Pancreas (tissue), 10 donors: ENCODE measurements at regions not wholly inside any gene's neighbourhood (a gene's known extent, or its start where the extent isn't known, plus 50 kb on each side); places are given as distances from the start of the nearest gene placed in this dataset.

Source experiments
- ATAC-seq, 4 donors: fragments of 200-7000 bp; cut with Tn5 transposase; one replicate each; pipeline versions ENCODE4 v1.8.0 to v1.9.1; 2020; ENCODE audit warnings: mild to moderate bottlenecking in 4 of 4, moderate library complexity in 4 of 4
- DNase-seq, 6 donors: peaks; one replicate each; pipeline ENCODE4 v3.0.0-alpha.2; 2020
- FAIRE-seq: peaks from 2 replicates; lab custom pipeline; 2012; peaks lifted over from hg19 to GRCh38; lab: Jason Lieb, UNC
- H3K27ac ChIP-seq, 4 donors: fragments of 200-600 bp; sonication (generic); 1 replicate in 3 of 4; 2 replicates in 1 of 4; pipeline versions ENCODE4 v1.5.0 to v1.8.0; 2020
- H3K27me3 ChIP-seq, 4 donors: fragments of 200-600 bp; one replicate each; pipeline ENCODE4 v1.8.0; 2021
- H3K36me3 ChIP-seq, 3 donors: fragments of 200-600 bp; sonication (generic) in 1 of 3; one replicate each; pipeline versions ENCODE4 v1.5.0 to v1.8.0; 2020 to 2021
- H3K4me1 ChIP-seq, 3 donors: fragments of 200-600 bp; one replicate each; pipeline ENCODE4 v1.8.0; 2021
- H3K4me3 ChIP-seq, 4 donors: fragments of 200-600 bp; sonication (generic) in 2 of 4; one replicate each; pipeline versions ENCODE4 v1.5.0 to v1.8.0; 2020 to 2021
- H3K9me3 ChIP-seq, 4 donors: fragments of 200-600 bp; one replicate each; pipeline ENCODE4 v1.8.0; 2021
- CTCF ChIP-seq, 4 donors: fragments of 200-600 bp; sonication (generic) in 3 of 4; IDR thresholded peaks; one replicate each; pipeline versions ENCODE4 v1.5.0 to v1.8.0; 2021; ENCODE audit warnings: antibody characterized with exemption in 4 of 4
- WGBS, 2 donors: extraction: QIAGEN DNeasy Blood & Tissue Kit; methylation state at CpG; one replicate each; pipeline ENCODE4 v1.1.7; 2013; 5-methylcytosine and 5-hydroxymethylcytosine counted together
- intact Hi-C, 3 donors: fragments of 100-400 bp; cut with DNase I; formaldehyde crosslinking; loops; one replicate each; pipeline versions ENCODE4 v1.11.1 to v1.14.2; 2022
- donor health status: healthy with polysubstance abuse.
- donor health status: DM: no; HTN: no; CAD: no; lungs with moderate emphysema.
- donor health status: DM: no; HTN: no; CAD: no.
- donor health status: control.
- donor health status: control.
- donor health status: Bipolar disorder and iron deficiency.
- donor health status: DM: yes; HTN: yes; CAD: no.
- donor health status: DM: no; HTN: no; CAD: no.
- donor health status: DM: no; HTN: no; CAD: no.
- donor health status: DM: yes; HTN: yes; CAD: no.

GRCh38 chr7:3154881-3155494 lies 111.3 kb upstream of the CARD11 start:
- no peaks in the 10 kb centered on the region for H3K9me3 ChIP-seq
- no peaks in the 10 kb centered on the region for H3K36me3 ChIP-seq
- FAIRE-seq (no peak), ATAC-seq (peak in 3 of 4 donors; percentile 45 to 57 (median 52)), DNase-seq (peak in 2 of 6 donors; percentile 19 to 43)
- H3K4me1 ChIP-seq, result peaks cover 3 to 9% (median 4%) of the 10 kb centered on the region in 3 donors
- H3K27ac ChIP-seq, result no peak overlapping the region
- no peak overlapping the region for H3K4me3 ChIP-seq
- intact Hi-C loops, result no loop called here
- no peaks in the 10 kb centered on the region for H3K27me3 ChIP-seq
- WGBS, 2 donors, result 79 to 83% methylated on average over 7 of the region's 7 CpGs
- peak; percentile 33 to 47 (median 34) for TF ChIP-seq CTCF (IDR thresholded peaks at IDR 0.05)

- DNase-seq (peak in 1 of 6 donors; percentile 2), FAIRE-seq (no peak), ATAC-seq (no peak)
- WGBS, 2 donors, result 90 to 93% methylated on average over 9 of the region's 9 CpGs
- Histone ChIP-seq H3K4me3 (no peak overlapping the region), H3K9me3 (no peaks in the 10 kb centered on the region), H3K27me3 (no peaks in the 10 kb centered on the region), H3K27ac (no peak overlapping the region), H3K4me1 (peaks cover 4 to 12% (median 7%) of the 10 kb centered on the region in 3 donors), H3K36me3 (no peaks in the 10 kb centered on the region)
- intact Hi-C loops, result no loop called here
- no peak for TF ChIP-seq CTCF (IDR thresholded peaks at IDR 0.05)
Measured at GRCh38 chr7:3156508-3156907, 112.8 kb upstream of the CARD11 start.

GRCh38 chr7:3157566-3158287 lies 114.1 kb upstream of the CARD11 start:
- WGBS, 2 donors, result 81% methylated on average over 20 of the region's 20 CpGs
- no peak overlapping the region for H3K4me3 ChIP-seq
- no peaks in the 10 kb centered on the region for H3K9me3 ChIP-seq
- peak in 1 of 6 donors; percentile 44 for DNase-seq
- peaks cover 4 to 12% (median 7%) of the 10 kb centered on the region in 3 donors for H3K4me1 ChIP-seq
- H3K27me3 ChIP-seq, result no peaks in the 10 kb centered on the region
- H3K36me3 ChIP-seq, result no peaks in the 10 kb centered on the region
- no peak for FAIRE-seq
- intact Hi-C loops, result no loop called here
- no peak for ATAC-seq
- TF ChIP-seq CTCF (IDR thresholded peaks at IDR 0.05), result no peak
- no peak overlapping the region for H3K27ac ChIP-seq

- ATAC-seq (no peak), DNase-seq (no peak), FAIRE-seq (no peak)
- Histone ChIP-seq H3K9me3 (no peaks in the 10 kb centered on the region), H3K27ac (no peak overlapping the region), H3K27me3 (no peaks in the 10 kb centered on the region), H3K4me3 (no peak overlapping the region), H3K36me3 (no peaks in the 10 kb centered on the region), H3K4me1 (peaks cover 4 to 14% (median 7%) of the 10 kb centered on the region in 3 donors)
- no peak for TF ChIP-seq CTCF (IDR thresholded peaks at IDR 0.05)
- 89% methylated on average over 11 of the region's 11 CpGs for WGBS, 2 donors
- intact Hi-C loops, result no loop called here
Measured at GRCh38 chr7:3158341-3158760, 114.7 kb upstream of the CARD11 start.

- no peaks in the 10 kb centered on the region for H3K36me3 ChIP-seq
- no peaks in the 10 kb centered on the region for H3K27me3 ChIP-seq
- peak overlapping the region; percentile 16 to 75 (median 49) for H3K27ac ChIP-seq
- no peak for TF ChIP-seq CTCF (IDR thresholded peaks at IDR 0.05)
- intact Hi-C loops, result no loop called here
- peaks cover 8 to 18% (median 14%) of the 10 kb centered on the region in 3 donors for H3K4me1 ChIP-seq
- DNase-seq (no peak), ATAC-seq (peak in 2 of 4 donors; percentile 5 to 15), FAIRE-seq (no peak)
- no peak overlapping the region for H3K4me3 ChIP-seq
- no peaks in the 10 kb centered on the region for H3K9me3 ChIP-seq
- WGBS, 2 donors, result 54 to 66% methylated on average over 4 of the region's 4 CpGs
Measured at GRCh38 chr7:3159039-3159438, 115.4 kb upstream of the CARD11 start.
